K562 (cell line): ENCODE measurements at regions not wholly inside any gene's neighbourhood (a gene's known extent, or its start where the extent isn't known, plus 50 kb on each side); places are given as distances from the start of the nearest gene placed in this dataset.

ENCODE experiments used
- BHLHE40 ChIP-seq: IDR thresholded peaks from 2 replicates; pipeline ENCODE4 v1.6.1; 2011; ENCODE audit warnings: low read length, improper control_type of control experiment
- IRF1 ChIP-seq: sonication (generic); formaldehyde crosslinking; IDR thresholded peaks from 2 replicates; pipeline ENCODE4 v1.8.0; 2022; ENCODE audit warnings: missing genetic modification reagents, mild to moderate bottlenecking, borderline replicate concordance
- MCM2 ChIP-seq: fragments of 450-650 bp; IDR thresholded peaks from 2 replicates; pipeline ENCODE4 v1.6.1; 2017; ENCODE audit warnings: low read depth, mild to moderate bottlenecking
- NR2C2 ChIP-seq, 2 experiments: fragments of 200-800 bp in 1 of 2; sonication (Bioruptor generic) in 1 of 2; sonication (generic) in 1 of 2; formaldehyde crosslinking in 1 of 2; IDR thresholded peaks; 2 replicates each; pipeline versions ENCODE4 v1.6.1 to v1.8.0; 2016 to 2022; ENCODE audit warnings: mild to moderate bottlenecking in 1 of 2, missing compliant biosample characterization in 1 of 2, missing genetic modification characterization in 1 of 2, missing genetic modification reagents in 1 of 2
- NRF1 ChIP-seq, 2 experiments: fragments of 450-650 bp; IDR thresholded peaks in 1 of 2; conservative IDR thresholded peaks in 1 of 2; 2 replicates each; pipeline ENCODE4 v1.6.1; 2014; ENCODE audit warnings: mild to moderate bottlenecking in 2 of 2
- PHB2 ChIP-seq: fragments of 450-650 bp; IDR thresholded peaks from 2 replicates; pipeline ENCODE4 v1.6.1; 2017; ENCODE audit warnings: low read depth
- SMARCC2 ChIP-seq: fragments of 450-650 bp; IDR thresholded peaks from 2 replicates; pipeline ENCODE4 v1.6.1; 2017; ENCODE audit warnings: antibody characterized with exemption, moderate library complexity, mild to moderate bottlenecking, low read depth
- THAP12 ChIP-seq: fragments of 250-450 bp; sonication (Bioruptor Pico); IDR thresholded peaks from 2 replicates; pipeline ENCODE4 v1.9.0; 2021; ENCODE audit warnings: mild to moderate bottlenecking, inconsistent platforms
- U2AF1 ChIP-seq: fragments of 200-400 bp; formaldehyde crosslinking; optimal IDR thresholded peaks from 2 replicates; pipeline ENCODE3; 2017; ENCODE audit warnings: mild to moderate bottlenecking, low read depth, low read length, moderate library complexity
- ZNF274 ChIP-seq: IDR thresholded peaks from 2 replicates; pipeline ENCODE4 v1.6.1; 2011; ENCODE audit warnings: low read depth, mild to moderate bottlenecking, low read length, moderate library complexity, borderline replicate concordance
- ZNF395 ChIP-seq: fragments of 200-800 bp; sonication (Bioruptor generic); IDR thresholded peaks from 2 replicates; pipeline ENCODE4 v1.6.1; 2017; ENCODE audit warnings: missing genetic modification characterization, missing compliant biosample characterization
- ZNF655 ChIP-seq: fragments of 250-450 bp; sonication (Bioruptor Pico); IDR thresholded peaks from 2 replicates; pipeline ENCODE4 v1.5.0; 2021
- TF ChIP-seq, protein P1 (sequence below): fragments of 250-450 bp; sonication (Bioruptor Pico); IDR thresholded peaks from 2 replicates; pipeline ENCODE4 v1.4.0; 2020; ENCODE audit warnings: mild to moderate bottlenecking, moderate library complexity
- TF ChIP-seq, protein P2 (sequence below): fragments of 250-450 bp; sonication (Bioruptor Pico); IDR thresholded peaks from 2 replicates; pipeline ENCODE4 v1.5.0; 2021
- TF ChIP-seq, protein P3 (sequence below): sonication (generic); formaldehyde crosslinking; IDR thresholded peaks from 2 replicates; pipeline ENCODE4 v1.9.0; 2022; ENCODE audit warnings: mild to moderate bottlenecking, missing genetic modification reagents

DNA sequence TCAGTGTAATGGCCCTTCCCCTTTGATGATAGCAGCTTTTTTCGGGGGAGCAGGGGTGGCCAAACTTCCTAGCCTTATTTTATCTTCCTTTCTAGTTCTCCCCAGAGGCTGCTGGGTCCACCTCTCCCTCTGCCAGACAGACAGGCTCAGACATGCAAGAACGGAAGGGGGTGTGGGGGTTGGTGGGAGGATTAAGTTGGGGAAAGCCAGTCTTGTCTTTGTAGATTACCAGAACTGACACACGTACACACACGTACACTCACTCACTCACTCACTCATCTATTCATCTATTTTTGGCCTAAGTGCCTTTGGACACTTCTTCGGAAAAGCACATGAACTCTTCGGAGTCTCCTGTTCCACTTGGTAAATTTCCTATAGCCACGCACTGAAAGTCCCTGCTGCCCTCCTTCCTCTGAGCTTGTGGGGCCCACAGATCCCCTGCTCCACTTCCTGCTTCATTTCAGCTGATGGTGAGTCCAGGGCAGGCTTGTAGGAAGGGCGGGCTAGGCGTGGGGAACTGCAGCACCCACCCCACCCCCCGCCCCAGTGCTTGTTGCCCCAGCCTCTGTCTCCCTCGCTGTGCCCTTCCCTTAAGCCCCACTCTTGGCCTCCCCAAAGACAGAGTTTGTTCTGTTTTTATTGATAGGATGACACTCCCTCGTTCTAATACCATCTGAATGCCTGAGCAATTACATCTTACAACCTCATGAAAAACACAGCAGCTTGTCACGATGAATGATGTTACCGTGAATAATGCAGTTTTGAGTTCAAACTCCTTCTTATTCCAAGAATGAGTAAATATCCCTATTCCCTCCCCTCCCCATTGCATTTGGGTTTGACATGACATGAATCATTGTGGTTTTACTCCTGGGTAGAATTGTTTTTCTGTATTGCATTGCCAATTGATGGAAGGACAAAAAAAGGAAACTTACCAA, 60.7 kb upstream of the ATP5PO start (continued):
- no peak for TF ChIP-seq IRF1
- TF ChIP-seq SMARCC2: no peak
- TF ChIP-seq, protein P1, sequence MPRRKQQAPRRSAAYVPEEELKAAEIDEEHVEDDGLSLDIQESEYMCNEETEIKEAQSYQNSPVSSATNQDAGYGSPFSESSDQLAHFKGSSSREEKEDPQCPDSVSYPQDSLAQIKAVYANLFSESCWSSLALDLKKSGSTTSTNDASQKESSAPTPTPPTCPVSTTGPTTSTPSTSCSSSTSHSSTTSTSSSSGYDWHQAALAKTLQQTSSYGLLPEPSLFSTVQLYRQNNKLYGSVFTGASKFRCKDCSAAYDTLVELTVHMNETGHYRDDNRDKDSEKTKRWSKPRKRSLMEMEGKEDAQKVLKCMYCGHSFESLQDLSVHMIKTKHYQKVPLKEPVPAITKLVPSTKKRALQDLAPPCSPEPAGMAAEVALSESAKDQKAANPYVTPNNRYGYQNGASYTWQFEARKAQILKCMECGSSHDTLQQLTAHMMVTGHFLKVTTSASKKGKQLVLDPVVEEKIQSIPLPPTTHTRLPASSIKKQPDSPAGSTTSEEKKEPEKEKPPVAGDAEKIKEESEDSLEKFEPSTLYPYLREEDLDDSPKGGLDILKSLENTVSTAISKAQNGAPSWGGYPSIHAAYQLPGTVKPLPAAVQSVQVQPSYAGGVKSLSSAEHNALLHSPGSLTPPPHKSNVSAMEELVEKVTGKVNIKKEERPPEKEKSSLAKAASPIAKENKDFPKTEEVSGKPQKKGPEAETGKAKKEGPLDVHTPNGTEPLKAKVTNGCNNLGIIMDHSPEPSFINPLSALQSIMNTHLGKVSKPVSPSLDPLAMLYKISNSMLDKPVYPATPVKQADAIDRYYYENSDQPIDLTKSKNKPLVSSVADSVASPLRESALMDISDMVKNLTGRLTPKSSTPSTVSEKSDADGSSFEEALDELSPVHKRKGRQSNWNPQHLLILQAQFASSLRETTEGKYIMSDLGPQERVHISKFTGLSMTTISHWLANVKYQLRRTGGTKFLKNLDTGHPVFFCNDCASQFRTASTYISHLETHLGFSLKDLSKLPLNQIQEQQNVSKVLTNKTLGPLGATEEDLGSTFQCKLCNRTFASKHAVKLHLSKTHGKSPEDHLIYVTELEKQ: no peak
- no peak for TF ChIP-seq U2AF1
- peak; percentile 20; the same call in 1 of the 2 replicates for TF ChIP-seq BHLHE40
- no peak for TF ChIP-seq MCM2
- TF ChIP-seq NR2C2 (CRISPR knock-in tag; IDR thresholded peaks at IDR 0.05): no peak
- TF ChIP-seq NR2C2 (tag; IDR thresholded peaks at IDR 0.05): peak; percentile 1; the same call in 1 of the 2 replicates
- TF ChIP-seq PHB2: no peak
- TF ChIP-seq ZNF655: 0 out of 2 replicates have a peak, but pooled peaks have one; percentile 29
- TF ChIP-seq NRF1 (conservative IDR thresholded peaks at IDR 0.05 in 1 of 2, IDR thresholded peaks at IDR 0.05 in 1 of 2): 0 out of 4 replicates have a peak, but pooled peaks of 1 of the 2 experiments have one; percentile 2
- TF ChIP-seq THAP12 (CRISPR knock-in tag): no peak
- TF ChIP-seq, protein P2, sequence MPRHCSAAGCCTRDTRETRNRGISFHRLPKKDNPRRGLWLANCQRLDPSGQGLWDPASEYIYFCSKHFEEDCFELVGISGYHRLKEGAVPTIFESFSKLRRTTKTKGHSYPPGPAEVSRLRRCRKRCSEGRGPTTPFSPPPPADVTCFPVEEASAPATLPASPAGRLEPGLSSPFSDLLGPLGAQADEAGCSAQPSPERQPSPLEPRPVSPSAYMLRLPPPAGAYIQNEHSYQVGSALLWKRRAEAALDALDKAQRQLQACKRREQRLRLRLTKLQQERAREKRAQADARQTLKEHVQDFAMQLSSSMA: no peak
- TF ChIP-seq, protein P3, sequence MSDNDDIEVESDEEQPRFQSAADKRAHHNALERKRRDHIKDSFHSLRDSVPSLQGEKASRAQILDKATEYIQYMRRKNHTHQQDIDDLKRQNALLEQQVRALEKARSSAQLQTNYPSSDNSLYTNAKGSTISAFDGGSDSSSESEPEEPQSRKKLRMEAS (CRISPR knock-in tag): peak; percentile 95
- TF ChIP-seq ZNF274: no peak
- TF ChIP-seq ZNF395 (CRISPR knock-in tag): peak; percentile 91
